Natural killer cell (primary cell): ENCODE measurements at regions not wholly inside any gene's neighbourhood (a gene's known extent, or its start where the extent isn't known, plus 50 kb on each side); places are given as distances from the start of the nearest gene placed in this dataset.

ENCODE experiments used
- ATAC-seq, 3 donors: fragments of 150-1000 bp in 2 of 3; fragments of 200-7000 bp in 1 of 3; cut with Tn5 transposase; 1 replicate in 1 of 3; 2 replicates in 2 of 3; pipeline ENCODE4 v1.10.0; 2021; ENCODE audit warnings: mild to moderate bottlenecking in 2 of 3, moderate library complexity in 2 of 3
- DNase-seq, 2 donors: peaks; one replicate each; pipeline versions ENCODE4 v3.0.0 to v3.0.0-alpha.2; 2013 to 2021; ENCODE audit warnings: mixed read lengths in 1 of 2
- H3K27ac ChIP-seq: one replicate; pipeline ENCODE4 v1.5.1; 2013; ENCODE audit warnings: mild to moderate bottlenecking, low read length
- H3K27me3 ChIP-seq: one replicate; pipeline ENCODE4 v1.6.1; 2013; ENCODE audit warnings: low read length; ENCODE audit not compliant: control insufficient read depth, insufficient read depth
- H3K36me3 ChIP-seq: one replicate; pipeline ENCODE4 v1.6.1; 2013; ENCODE audit warnings: low read length; ENCODE audit not compliant: control insufficient read depth, insufficient read depth
- H3K4me1 ChIP-seq: one replicate; pipeline ENCODE4 v1.6.1; 2013; ENCODE audit warnings: low read length; ENCODE audit not compliant: control insufficient read depth, insufficient read depth
- H3K4me3 ChIP-seq: one replicate; pipeline ENCODE4 v1.5.1; 2013; ENCODE audit warnings: low read length
- H3K9me3 ChIP-seq: one replicate; pipeline ENCODE4 v1.6.1; 2013; ENCODE audit warnings: low read length; ENCODE audit not compliant: control insufficient read depth, insufficient read depth
- H3K27ac Mint-ChIP-seq, 2 donors: one replicate each; pipeline ENCODE4 v1.8.0; 2022; ENCODE audit warnings: mild to moderate bottlenecking in 2 of 2, mixed read lengths in 2 of 2, moderate library complexity in 1 of 2
- H3K27me3 Mint-ChIP-seq, 2 donors: one replicate each; pipeline ENCODE4 v1.8.0; 2022; ENCODE audit warnings: low read depth in 2 of 2, mixed read lengths in 2 of 2
- H3K36me3 Mint-ChIP-seq: one replicate; pipeline ENCODE4 v1.8.0; 2022; ENCODE audit warnings: mixed read lengths
- H3K4me1 Mint-ChIP-seq, 2 donors: one replicate each; pipeline ENCODE4 v1.8.0; 2022; ENCODE audit warnings: mixed read lengths in 2 of 2
- H3K4me3 Mint-ChIP-seq: one replicate; pipeline ENCODE4 v1.8.0; 2022; ENCODE audit warnings: mild to moderate bottlenecking, moderate library complexity, mixed read lengths
- H3K9me3 Mint-ChIP-seq, 2 donors: one replicate each; pipeline ENCODE4 v1.8.0; 2022; ENCODE audit warnings: mixed read lengths in 2 of 2
- WGBS: methylation state at CpG from one replicate; pipeline ENCODE4 v1.1.7; 2013; ENCODE audit warnings: missing lambda C conversion rate; ENCODE audit not compliant: insufficient coverage; 5-methylcytosine and 5-hydroxymethylcytosine counted together
- intact Hi-C: fragments of 100-400 bp; cut with micrococcal nuclease; formaldehyde crosslinking; loops from one replicate; pipeline ENCODE4 v1.14.2; 2022
- TF ChIP-seq, protein P1 (sequence below): fragments of 200-600 bp; IDR thresholded peaks from one replicate; pipeline ENCODE4 v1.8.0; 2022; ENCODE audit warnings: antibody characterized with exemption

- ATAC-seq, result no peak
- Mint-ChIP-seq H3K36me3 (no peaks in the 10 kb centered on the region), H3K4me1 (no peaks in the 10 kb centered on the region), H3K9me3 (no peaks in the 10 kb centered on the region), H3K4me3 (no peak overlapping the region), H3K27ac (no peak overlapping the region), H3K27me3 (peaks cover 9 to 36% of the 10 kb centered on the region in 2 donors)
- no peak overlapping the region for H3K27ac ChIP-seq
- no peaks in the 10 kb centered on the region for H3K4me1 ChIP-seq
- DNase-seq, result no peak
- TF ChIP-seq, protein P1, sequence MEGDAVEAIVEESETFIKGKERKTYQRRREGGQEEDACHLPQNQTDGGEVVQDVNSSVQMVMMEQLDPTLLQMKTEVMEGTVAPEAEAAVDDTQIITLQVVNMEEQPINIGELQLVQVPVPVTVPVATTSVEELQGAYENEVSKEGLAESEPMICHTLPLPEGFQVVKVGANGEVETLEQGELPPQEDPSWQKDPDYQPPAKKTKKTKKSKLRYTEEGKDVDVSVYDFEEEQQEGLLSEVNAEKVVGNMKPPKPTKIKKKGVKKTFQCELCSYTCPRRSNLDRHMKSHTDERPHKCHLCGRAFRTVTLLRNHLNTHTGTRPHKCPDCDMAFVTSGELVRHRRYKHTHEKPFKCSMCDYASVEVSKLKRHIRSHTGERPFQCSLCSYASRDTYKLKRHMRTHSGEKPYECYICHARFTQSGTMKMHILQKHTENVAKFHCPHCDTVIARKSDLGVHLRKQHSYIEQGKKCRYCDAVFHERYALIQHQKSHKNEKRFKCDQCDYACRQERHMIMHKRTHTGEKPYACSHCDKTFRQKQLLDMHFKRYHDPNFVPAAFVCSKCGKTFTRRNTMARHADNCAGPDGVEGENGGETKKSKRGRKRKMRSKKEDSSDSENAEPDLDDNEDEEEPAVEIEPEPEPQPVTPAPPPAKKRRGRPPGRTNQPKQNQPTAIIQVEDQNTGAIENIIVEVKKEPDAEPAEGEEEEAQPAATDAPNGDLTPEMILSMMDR, result no peak
- H3K27me3 ChIP-seq, result no peaks in the 10 kb centered on the region
- no peaks in the 10 kb centered on the region for H3K36me3 ChIP-seq
- intact Hi-C loops, result no loop called here
- no peaks in the 10 kb centered on the region for H3K9me3 ChIP-seq
- WGBS, result 100% methylated on average over 3 of the region's 3 CpGs
- no peak overlapping the region for H3K4me3 ChIP-seq
Measured at GRCh38 chr17:33868899-33869298, 386.2 kb upstream of the CCL2 start.

DNA sequence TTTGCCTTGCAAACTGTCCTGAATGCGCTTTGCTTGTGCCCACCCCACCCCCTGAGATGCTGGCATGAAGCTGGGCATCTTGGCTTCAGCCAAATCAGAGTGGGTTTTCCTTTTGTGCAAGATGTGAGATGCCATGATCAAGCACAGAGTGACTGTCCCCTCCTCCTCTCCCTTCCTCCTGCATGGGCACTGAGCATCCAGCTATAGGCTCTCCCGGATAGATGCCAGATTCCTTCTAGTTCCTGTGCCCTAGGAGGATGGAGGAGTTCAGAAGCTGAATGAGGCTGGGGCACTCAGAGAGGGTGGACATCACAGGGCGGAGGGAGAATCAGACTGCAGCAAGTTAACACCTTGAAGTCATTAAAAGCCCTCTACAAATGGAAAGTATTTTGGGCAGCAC, 384.1 kb upstream of the CCL2 start:
- no peak overlapping the region for H3K4me3 ChIP-seq
- H3K4me1 ChIP-seq, result no peaks in the 10 kb centered on the region
- Mint-ChIP-seq H3K4me3 (no peak overlapping the region), H3K27me3 (peaks cover 14 to 46% of the 10 kb centered on the region in 2 donors), H3K4me1 (no peaks in the 10 kb centered on the region), H3K9me3 (no peaks in the 10 kb centered on the region), H3K36me3 (no peaks in the 10 kb centered on the region), H3K27ac (no peak overlapping the region)
- H3K27ac ChIP-seq, result no peak overlapping the region
- WGBS, result 80% methylated on average over 3 of the region's 3 CpGs
- no peaks in the 10 kb centered on the region for H3K27me3 ChIP-seq
- intact Hi-C loops, result no loop called here
- ATAC-seq (no peak), DNase-seq (no peak)
- no peaks in the 10 kb centered on the region for H3K36me3 ChIP-seq
- H3K9me3 ChIP-seq, result no peaks in the 10 kb centered on the region
- TF ChIP-seq, protein P1, result no peak

DNA sequence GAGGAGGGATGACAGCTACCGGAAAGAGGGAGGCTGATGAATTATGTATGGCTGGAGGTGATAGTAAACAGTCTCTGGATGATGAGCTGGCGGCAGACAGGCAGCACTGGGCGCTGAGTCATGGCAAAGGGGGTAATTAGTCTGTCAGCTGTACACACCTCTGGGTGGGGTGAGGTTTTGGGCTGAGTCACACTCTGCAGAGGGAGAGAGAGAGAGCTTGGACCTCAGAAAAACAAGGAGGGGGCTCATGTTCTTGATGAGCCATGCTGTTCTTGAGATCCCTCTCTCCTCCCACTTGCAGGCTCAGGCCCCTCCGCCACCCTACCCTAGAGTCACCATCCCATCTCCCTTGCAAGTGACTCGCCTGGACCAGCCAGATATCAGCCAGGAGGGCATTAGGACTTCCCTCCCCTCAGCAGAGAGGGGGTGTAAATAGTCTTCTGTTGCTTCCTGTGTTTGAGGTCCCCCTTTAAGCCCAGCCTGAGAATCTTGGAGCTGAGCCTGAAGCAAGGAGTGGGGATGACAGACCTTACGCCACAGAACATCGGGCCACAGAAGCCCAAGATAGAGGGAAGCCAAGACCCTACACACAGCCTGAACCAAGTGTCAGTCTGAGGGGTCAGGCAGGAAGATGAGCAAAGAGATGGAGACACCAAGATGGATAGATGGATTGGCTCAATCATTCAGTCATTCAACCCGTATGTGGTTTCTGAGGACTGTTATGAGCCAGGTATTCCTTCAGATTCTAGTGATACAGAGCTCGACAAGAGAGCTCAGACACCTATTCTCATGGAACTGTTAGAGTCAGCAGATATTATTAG, 383.2 kb upstream of the CCL2 start:
- no peak for ATAC-seq
- intact Hi-C loops, result no loop called here
- Histone ChIP-seq H3K4me1 (no peaks in the 10 kb centered on the region), H3K27me3 (no peaks in the 10 kb centered on the region), H3K27ac (no peak overlapping the region), H3K36me3 (no peaks in the 10 kb centered on the region), H3K4me3 (no peak overlapping the region), H3K9me3 (no peaks in the 10 kb centered on the region)
- H3K4me3 Mint-ChIP-seq, result no peak overlapping the region
- H3K36me3 Mint-ChIP-seq, result no peaks in the 10 kb centered on the region
- no peaks in the 10 kb centered on the region for H3K9me3 Mint-ChIP-seq
- TF ChIP-seq, protein P1, result no peak
- no peak for DNase-seq
- WGBS, result 72% methylated on average over 8 of the region's 9 CpGs
- no peaks in the 10 kb centered on the region for H3K4me1 Mint-ChIP-seq
- peaks cover 16 to 46% of the 10 kb centered on the region in 2 donors for H3K27me3 Mint-ChIP-seq
- H3K27ac Mint-ChIP-seq, result no peak overlapping the region

- Histone ChIP-seq H3K36me3 (no peaks in the 10 kb centered on the region), H3K4me1 (no peaks in the 10 kb centered on the region), H3K27ac (no peak overlapping the region), H3K27me3 (no peaks in the 10 kb centered on the region), H3K9me3 (no peaks in the 10 kb centered on the region), H3K4me3 (no peak overlapping the region)
- WGBS, result 72% methylated on average over 2 of the region's 2 CpGs
- DNase-seq (no peak), ATAC-seq (no peak)
- Mint-ChIP-seq H3K27ac (no peak overlapping the region), H3K27me3 (peaks cover 18 to 41% of the 10 kb centered on the region in 2 donors), H3K36me3 (no peaks in the 10 kb centered on the region), H3K4me3 (no peak overlapping the region), H3K4me1 (no peaks in the 10 kb centered on the region), H3K9me3 (no peaks in the 10 kb centered on the region)
- TF ChIP-seq, protein P1, result no peak
- intact Hi-C loops, result no loop called here
Measured at GRCh38 chr17:33873201-33873617, 381.9 kb upstream of the CCL2 start.
